ENCODE measurements at regions not wholly inside any gene's neighbourhood (a gene's known extent, or its start where the extent isn't known, plus 50 kb on each side); places are given as distances from the start of the nearest gene placed in this dataset.
"Not testable (repeated sequence)": the region's sequence is repeated elsewhere in the genome, so short reads cannot be mapped to it uniquely, and the experiment has no call there.

DNA sequence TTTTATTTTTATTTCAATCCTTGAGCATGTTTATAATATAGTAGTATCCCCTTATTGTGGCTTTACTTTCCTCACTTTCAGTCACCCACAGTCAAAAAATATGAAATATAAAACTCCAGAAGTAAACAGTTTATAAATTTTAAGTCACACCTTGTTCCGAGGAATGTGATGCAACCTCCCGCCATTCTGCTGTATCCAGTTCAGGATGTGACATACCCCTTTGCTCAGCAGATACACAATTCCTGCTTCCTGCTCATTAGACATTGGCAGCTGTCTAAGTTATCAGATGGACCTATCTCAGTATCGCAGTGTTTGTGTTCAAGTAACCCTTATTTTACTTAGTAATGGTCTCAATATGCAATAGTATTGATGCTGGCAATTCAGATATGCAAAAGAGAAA is 144.5 kb downstream of the POTEG start:
- TF ChIP-seq, protein P1, sequence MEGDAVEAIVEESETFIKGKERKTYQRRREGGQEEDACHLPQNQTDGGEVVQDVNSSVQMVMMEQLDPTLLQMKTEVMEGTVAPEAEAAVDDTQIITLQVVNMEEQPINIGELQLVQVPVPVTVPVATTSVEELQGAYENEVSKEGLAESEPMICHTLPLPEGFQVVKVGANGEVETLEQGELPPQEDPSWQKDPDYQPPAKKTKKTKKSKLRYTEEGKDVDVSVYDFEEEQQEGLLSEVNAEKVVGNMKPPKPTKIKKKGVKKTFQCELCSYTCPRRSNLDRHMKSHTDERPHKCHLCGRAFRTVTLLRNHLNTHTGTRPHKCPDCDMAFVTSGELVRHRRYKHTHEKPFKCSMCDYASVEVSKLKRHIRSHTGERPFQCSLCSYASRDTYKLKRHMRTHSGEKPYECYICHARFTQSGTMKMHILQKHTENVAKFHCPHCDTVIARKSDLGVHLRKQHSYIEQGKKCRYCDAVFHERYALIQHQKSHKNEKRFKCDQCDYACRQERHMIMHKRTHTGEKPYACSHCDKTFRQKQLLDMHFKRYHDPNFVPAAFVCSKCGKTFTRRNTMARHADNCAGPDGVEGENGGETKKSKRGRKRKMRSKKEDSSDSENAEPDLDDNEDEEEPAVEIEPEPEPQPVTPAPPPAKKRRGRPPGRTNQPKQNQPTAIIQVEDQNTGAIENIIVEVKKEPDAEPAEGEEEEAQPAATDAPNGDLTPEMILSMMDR (IDR thresholded peaks at IDR 0.05), result not testable (repeated sequence)
- not testable (repeated sequence) for TF ChIP-seq POLR2A, EP300 (IDR thresholded peaks at IDR 0.05)

Measured in tibial nerve (tissue), 4 donors.